Activated T-cell treated with anti-CD3 and anti-CD28 coated beads, Interleukin-2, amount 50 U/mL, for 4 hours (primary cell): ENCODE measurements at regions not wholly inside any gene's neighbourhood (a gene's known extent, or its start where the extent isn't known, plus 50 kb on each side); places are given as distances from the start of the nearest gene placed in this dataset.
"Not testable (repeated sequence)": the region's sequence is repeated elsewhere in the genome, so short reads cannot be mapped to it uniquely, and the experiment has no call there.

Experiments used
- ATAC-seq, 2 donors: fragments of 200-7000 bp; cut with Tn5 transposase; one replicate each; pipeline ENCODE4 v1.10.0; 2021
- DNase-seq: peaks from one replicate; pipeline ENCODE4 v3.0.0-alpha.2; 2020
- H3K27me3 Mint-ChIP-seq: one replicate; pipeline ENCODE4 v1.8.0; 2021; ENCODE audit warnings: low read depth, mixed read lengths
- H3K36me3 Mint-ChIP-seq: one replicate; pipeline ENCODE4 v1.8.0; 2022; ENCODE audit warnings: mixed read lengths; ENCODE audit not compliant: insufficient read depth
- H3K4me1 Mint-ChIP-seq: one replicate; pipeline ENCODE4 v1.8.0; 2021; ENCODE audit warnings: low read depth, mixed read lengths
- H3K4me3 Mint-ChIP-seq: one replicate; pipeline ENCODE4 v1.8.0; 2021; ENCODE audit warnings: mild to moderate bottlenecking, moderate library complexity, mixed read lengths
- H3K9me3 Mint-ChIP-seq: one replicate; pipeline ENCODE4 v1.8.0; 2021; ENCODE audit warnings: mixed read lengths

DNA sequence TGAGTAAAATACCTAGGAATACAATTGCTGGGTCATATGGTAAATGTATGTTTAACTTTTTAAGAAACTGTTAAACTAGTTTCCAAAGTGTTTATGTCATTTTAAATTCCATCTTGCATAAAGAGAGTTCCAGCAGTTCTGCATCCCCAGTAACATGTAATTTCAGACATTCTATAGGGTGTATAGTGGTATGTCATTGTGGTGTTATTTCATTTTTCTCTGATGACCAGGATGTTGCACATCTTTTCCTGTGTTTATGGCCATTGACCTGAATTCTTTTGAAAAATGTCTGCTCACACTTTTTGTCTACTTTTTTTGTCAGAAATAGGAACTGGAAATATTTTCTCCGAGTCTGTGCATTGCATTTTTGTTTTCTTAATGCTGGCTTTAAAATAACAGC is 128.9 kb downstream of the TMEM200A start:
- Mint-ChIP-seq H3K9me3 (peaks cover 8% of the 10 kb centered on the region), H3K36me3 (no peaks in the 10 kb centered on the region), H3K4me1 (peaks cover 1% of the 10 kb centered on the region), H3K27me3 (no peaks in the 10 kb centered on the region), H3K4me3 (no peak overlapping the region)
- DNase-seq (no peak), ATAC-seq (no peak)

- H3K9me3 Mint-ChIP-seq: no peaks in the 10 kb centered on the region
- no peaks in the 10 kb centered on the region for H3K27me3 Mint-ChIP-seq
- H3K36me3 Mint-ChIP-seq: no peaks in the 10 kb centered on the region
- DNase-seq (no peak), ATAC-seq (no peak)
- peaks cover 8% of the 10 kb centered on the region for H3K4me1 Mint-ChIP-seq
- no peak overlapping the region for H3K4me3 Mint-ChIP-seq
These were observed 134.9 kb downstream of the TMEM200A start for GRCh38 chr6:130500693-130501092.

DNA sequence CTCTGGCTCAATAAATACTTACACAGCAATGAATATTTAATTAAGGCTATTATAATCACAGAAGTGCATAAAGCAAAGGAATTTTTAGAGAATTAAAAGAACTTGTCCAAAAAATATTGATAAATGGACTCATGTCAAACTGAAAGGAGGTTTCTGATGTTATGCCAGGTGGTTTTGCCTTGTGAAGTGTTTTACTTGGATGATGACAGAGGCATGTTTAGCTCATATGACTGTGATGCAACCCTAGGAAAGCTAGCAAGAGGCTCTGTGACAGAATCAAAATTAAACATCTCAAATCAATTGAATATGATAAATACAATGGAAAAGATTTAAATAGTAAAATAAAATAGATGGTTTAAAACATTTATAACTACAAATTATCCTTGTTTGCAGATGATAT is 137.3 kb downstream of the TMEM200A start:
- Mint-ChIP-seq H3K4me3 (no peak overlapping the region), H3K4me1 (peaks cover 18% of the 10 kb centered on the region), H3K27me3 (no peaks in the 10 kb centered on the region), H3K36me3 (no peaks in the 10 kb centered on the region), H3K9me3 (no peaks in the 10 kb centered on the region)
- DNase-seq: no peak
- no peak for ATAC-seq

GRCh38 chr6:130505808-130506598 is 140.2 kb downstream of the TMEM200A start:
- no peak for DNase-seq
- H3K4me1 Mint-ChIP-seq: peaks cover 28% of the 10 kb centered on the region
- H3K9me3 Mint-ChIP-seq: no peaks in the 10 kb centered on the region
- ATAC-seq: no peak
- no peaks in the 10 kb centered on the region for H3K27me3 Mint-ChIP-seq
- no peak overlapping the region for H3K4me3 Mint-ChIP-seq
- no peaks in the 10 kb centered on the region for H3K36me3 Mint-ChIP-seq

DNA sequence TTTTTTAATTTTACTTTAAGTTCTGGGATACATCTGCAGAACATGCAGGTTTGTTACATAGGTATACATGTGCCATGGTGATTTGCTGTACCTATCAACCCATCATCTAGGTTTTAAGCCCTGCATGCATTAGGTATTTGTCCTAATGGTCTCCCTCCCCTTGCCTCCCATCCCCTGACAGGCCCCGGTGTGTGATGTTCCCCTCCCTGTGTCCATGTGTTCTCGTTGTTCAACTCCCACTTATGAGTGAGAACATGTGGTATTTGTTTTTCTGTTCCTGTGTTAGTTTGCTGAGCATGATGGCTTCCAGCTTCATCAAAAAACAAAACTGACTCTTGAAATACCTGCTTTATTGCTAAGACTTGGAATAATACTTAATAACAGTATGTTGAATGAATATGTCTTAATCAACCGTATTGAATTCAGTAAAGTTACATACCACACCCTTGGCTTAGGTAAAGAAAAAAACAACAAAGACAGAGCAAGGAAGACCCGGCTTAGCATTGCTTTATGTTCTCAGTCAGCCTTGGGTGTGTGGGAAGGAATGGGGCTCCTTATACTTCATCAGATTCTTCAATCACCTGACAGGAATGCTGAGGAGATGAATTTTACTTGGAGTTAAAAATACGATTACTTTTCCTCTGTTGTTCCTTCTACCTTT is 141.3 kb downstream of the TMEM200A start:
- not testable (repeated sequence) for H3K4me3 Mint-ChIP-seq, H3K36me3 Mint-ChIP-seq, H3K9me3 Mint-ChIP-seq, DNase-seq, H3K27me3 Mint-ChIP-seq, ATAC-seq
- H3K4me1 Mint-ChIP-seq: peaks cover 30% of the 10 kb centered on the region

DNA sequence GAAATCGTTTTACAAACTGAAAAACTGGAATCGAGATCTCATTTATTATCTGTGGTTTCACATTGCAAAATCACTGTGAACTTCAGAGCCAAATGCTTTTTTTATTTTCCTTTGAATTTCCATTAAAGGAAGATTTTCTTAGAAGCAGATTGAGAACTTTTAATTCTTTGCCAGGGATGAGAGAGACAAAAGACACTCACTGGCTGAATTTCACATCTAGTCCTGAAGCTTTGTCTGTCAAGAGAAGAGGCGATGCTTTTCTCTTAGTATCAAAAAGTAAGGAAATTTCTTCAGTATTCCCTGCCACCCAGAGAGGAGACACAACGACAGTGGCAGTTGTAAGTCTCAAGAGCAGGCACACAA is 141.8 kb downstream of the TMEM200A start:
- Mint-ChIP-seq H3K36me3 (no peaks in the 10 kb centered on the region), H3K4me3 (no peak overlapping the region), H3K27me3 (no peaks in the 10 kb centered on the region), H3K4me1 (peaks cover 33% of the 10 kb centered on the region), H3K9me3 (no peaks in the 10 kb centered on the region)
- DNase-seq (no peak), ATAC-seq (no peak)

DNA sequence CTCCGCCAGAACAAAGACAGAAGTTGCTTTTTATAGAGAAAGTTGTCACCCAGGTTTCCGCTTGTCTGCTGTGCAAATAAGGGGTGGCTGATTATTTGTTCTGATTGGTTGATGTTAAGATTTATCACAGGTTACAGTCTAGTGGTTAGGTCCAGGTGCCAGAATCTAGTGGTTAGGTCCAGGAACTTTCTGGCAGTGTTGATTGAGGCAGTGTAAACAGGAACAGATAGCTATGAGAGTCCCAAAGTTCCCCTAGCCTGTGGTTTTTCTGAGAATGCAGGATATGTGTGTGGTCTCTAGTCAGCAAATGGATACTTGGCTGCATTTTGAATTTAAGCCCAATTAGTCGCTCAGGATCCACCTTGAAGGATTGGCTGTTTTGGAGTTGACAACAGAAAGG is 148.0 kb downstream of the TMEM200A start:
- Mint-ChIP-seq H3K36me3 (no peaks in the 10 kb centered on the region), H3K4me3 (peak overlapping the region; percentile 42), H3K27me3 (no peaks in the 10 kb centered on the region), H3K4me1 (peaks cover 72% of the 10 kb centered on the region), H3K9me3 (peaks cover 14% of the 10 kb centered on the region)
- DNase-seq (no peak), ATAC-seq (peak; percentile 72 to 76)

DNA sequence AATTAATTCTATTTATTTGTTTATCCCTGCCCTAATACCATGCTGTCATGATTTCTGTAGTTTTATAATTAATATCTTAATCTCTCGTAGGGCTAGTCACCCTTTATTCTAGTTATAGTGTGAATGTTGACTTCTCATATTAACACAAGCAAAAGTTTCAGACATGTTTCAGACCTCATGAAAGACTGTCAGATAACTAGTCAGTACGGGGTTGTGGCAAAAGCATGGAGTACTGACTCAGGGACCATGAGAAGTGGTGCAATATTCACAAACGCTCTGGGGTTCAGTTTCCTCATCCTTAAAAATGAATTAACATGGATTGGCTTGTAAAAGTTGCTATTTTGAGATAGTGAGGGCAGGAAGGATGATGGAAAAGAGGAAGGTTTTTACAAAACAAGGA is 148.9 kb downstream of the TMEM200A start:
- no peaks in the 10 kb centered on the region for H3K27me3 Mint-ChIP-seq
- peaks cover 72% of the 10 kb centered on the region for H3K4me1 Mint-ChIP-seq
- DNase-seq (no peak), ATAC-seq (no peak)
- peaks cover 14% of the 10 kb centered on the region for H3K9me3 Mint-ChIP-seq
- no peaks in the 10 kb centered on the region for H3K36me3 Mint-ChIP-seq
- H3K4me3 Mint-ChIP-seq: no peak overlapping the region

DNA sequence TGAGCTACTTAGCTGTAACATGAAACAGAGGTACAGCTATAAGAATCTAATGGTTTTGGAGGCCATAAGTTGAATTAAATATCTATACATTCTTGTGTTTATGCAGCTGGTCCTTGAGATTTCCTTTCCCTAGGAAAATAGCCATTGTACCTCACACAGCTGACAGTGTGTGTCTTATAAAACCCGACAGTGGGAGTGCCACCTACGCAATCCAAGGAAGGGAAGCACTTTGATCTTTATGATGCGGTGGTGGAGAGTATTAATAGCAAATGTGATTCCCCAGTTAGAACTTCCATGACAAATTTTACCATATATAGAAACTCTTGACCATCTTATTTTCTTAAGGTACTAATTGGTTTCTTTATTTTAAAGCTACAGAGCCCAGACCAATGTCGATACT is 149.5 kb downstream of the TMEM200A start:
- DNase-seq (no peak), ATAC-seq (no peak)
- Mint-ChIP-seq H3K4me1 (peaks cover 67% of the 10 kb centered on the region), H3K9me3 (peaks cover 14% of the 10 kb centered on the region), H3K4me3 (no peak overlapping the region), H3K27me3 (no peaks in the 10 kb centered on the region), H3K36me3 (no peaks in the 10 kb centered on the region)

DNA sequence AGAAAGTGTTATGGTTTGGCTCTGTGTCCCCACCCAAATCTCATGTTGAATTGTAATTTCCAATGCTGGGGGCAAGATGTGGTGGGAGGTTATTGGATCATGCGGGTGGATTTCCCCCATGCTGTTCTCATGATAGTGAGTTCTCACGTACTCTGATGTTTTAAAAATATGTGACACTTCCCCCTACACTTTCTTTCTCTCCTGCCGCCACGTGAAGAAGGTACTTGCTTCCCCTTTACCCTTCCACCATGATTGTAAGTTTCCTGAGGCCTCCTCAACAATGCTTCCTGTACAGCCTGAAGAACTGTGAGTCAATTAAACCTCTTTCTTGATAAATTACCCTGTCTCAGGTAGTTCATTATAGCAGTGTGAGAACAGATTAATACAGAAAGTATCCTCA is 150.8 kb downstream of the TMEM200A start:
- no peak overlapping the region for H3K4me3 Mint-ChIP-seq
- peaks cover 21% of the 10 kb centered on the region for H3K9me3 Mint-ChIP-seq
- H3K36me3 Mint-ChIP-seq: no peaks in the 10 kb centered on the region
- DNase-seq: no peak
- H3K4me1 Mint-ChIP-seq: peaks cover 59% of the 10 kb centered on the region
- no peak for ATAC-seq
- no peaks in the 10 kb centered on the region for H3K27me3 Mint-ChIP-seq

DNA sequence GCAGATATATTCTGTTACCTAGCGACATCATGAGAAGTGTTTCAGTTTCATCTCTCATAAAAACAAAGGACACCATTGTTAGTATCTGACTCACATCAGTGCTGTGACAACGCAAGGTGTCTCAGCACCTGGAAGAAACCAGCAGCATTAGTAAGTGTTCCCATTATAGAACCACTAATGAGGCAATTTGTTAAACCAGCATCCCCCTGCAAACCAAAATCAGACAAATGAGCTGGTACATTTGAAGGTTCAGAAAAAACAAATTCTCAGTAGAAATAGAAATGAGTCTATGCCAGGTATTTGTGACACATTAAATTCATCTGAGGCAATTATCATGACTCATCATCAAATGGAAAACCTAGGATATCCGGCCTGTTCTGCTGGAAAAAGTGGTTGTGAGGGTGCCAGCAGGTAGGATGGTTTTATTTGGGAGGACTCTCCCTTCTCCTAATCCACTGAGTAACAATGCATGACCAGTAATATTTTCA is 151.7 kb downstream of the TMEM200A start:
- peaks cover 52% of the 10 kb centered on the region for H3K4me1 Mint-ChIP-seq
- H3K36me3 Mint-ChIP-seq: no peaks in the 10 kb centered on the region
- H3K9me3 Mint-ChIP-seq: peaks cover 21% of the 10 kb centered on the region
- no peaks in the 10 kb centered on the region for H3K27me3 Mint-ChIP-seq
- peak; percentile 76 for ATAC-seq
- H3K4me3 Mint-ChIP-seq: no peak overlapping the region
- DNase-seq: no peak

- peaks cover 21% of the 10 kb centered on the region for H3K9me3 Mint-ChIP-seq
- H3K4me3 Mint-ChIP-seq: no peak overlapping the region
- H3K4me1 Mint-ChIP-seq: peaks cover 46% of the 10 kb centered on the region
- no peaks in the 10 kb centered on the region for H3K36me3 Mint-ChIP-seq
- no peaks in the 10 kb centered on the region for H3K27me3 Mint-ChIP-seq
- ATAC-seq: no peak
- no peak for DNase-seq
These were observed 152.8 kb downstream of the TMEM200A start for GRCh38 chr6:130518588-130518987.

GRCh38 chr6:130520221-130520620 is 154.4 kb downstream of the TMEM200A start:
- Mint-ChIP-seq H3K4me1 (peaks cover 47% of the 10 kb centered on the region), H3K4me3 (no peak overlapping the region), H3K9me3 (peaks cover 15% of the 10 kb centered on the region), H3K36me3 (no peaks in the 10 kb centered on the region), H3K27me3 (no peaks in the 10 kb centered on the region)
- DNase-seq (no peak), ATAC-seq (no peak)

- ATAC-seq: no peak
These were observed 155.0 kb downstream of the TMEM200A start for GRCh38 chr6:130520801-130521200.

DNA sequence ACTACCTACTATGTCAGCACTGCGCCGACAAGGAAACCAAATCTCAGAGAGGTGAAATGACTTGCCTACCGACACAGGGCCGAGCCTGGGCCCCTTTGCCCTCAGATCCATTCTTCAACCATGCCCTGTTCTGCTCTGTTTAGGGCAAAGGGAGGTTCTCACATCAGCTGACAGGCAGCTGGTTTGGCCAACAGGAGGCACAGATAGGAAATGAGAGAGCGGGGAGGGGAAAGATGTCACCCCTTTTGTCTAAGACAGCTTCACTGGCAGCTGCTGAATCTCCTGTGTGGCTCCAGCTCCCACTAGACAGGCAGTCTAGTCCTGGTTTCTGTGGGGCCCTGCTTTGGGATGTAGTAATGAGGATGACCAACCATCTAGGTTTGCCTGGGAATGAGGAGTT is 158.7 kb downstream of the TMEM200A start:
- Mint-ChIP-seq H3K4me1 (peaks cover 37% of the 10 kb centered on the region), H3K4me3 (no peak overlapping the region), H3K27me3 (no peaks in the 10 kb centered on the region), H3K36me3 (peaks cover 2% of the 10 kb centered on the region), H3K9me3 (peaks cover 10% of the 10 kb centered on the region)
- peak in 1 of 2 donors; percentile 18 for ATAC-seq
- DNase-seq: no peak

More at GRCh38 chr6:130520801-130521200, 155.0 kb downstream of the TMEM200A start:
- Mint-ChIP-seq H3K36me3 (no peaks in the 10 kb centered on the region), H3K27me3 (no peaks in the 10 kb centered on the region), H3K4me3 (no peak overlapping the region), H3K9me3 (peaks cover 15% of the 10 kb centered on the region), H3K4me1 (peaks cover 50% of the 10 kb centered on the region)
- no peak for DNase-seq
